ENCODE measurements at regions not wholly inside any gene's neighbourhood (a gene's known extent, or its start where the extent isn't known, plus 50 kb on each side); places are given as distances from the start of the nearest gene placed in this dataset.

- H3K36me3 ChIP-seq (ENCODE audit: control insufficient read depth in 2 of 3, insufficient read depth in 3 of 3, low read length in 3 of 3), result no peaks in the 10 kb centered on the region
- H3K27me3 ChIP-seq (ENCODE audit: control insufficient read depth, insufficient read depth, low read length), result no peaks in the 10 kb centered on the region
- H3K9me3 ChIP-seq (ENCODE audit: control insufficient read depth in 2 of 3, insufficient read depth in 1 of 3, low read length in 3 of 3), result no peaks in the 10 kb centered on the region
- no peak for TF ChIP-seq CTCF (IDR thresholded peaks at IDR 0.05; ENCODE audit: borderline replicate concordance, extremely low read depth, insufficient read depth)
- DNase-seq (no peak), FAIRE-seq (no peak)
- H3K4me3 ChIP-seq (ENCODE audit: low read length in 3 of 3), result no peak overlapping the region
- no peak overlapping the region for H3K9ac ChIP-seq (ENCODE audit: low read length in 3 of 3)
- H3K27ac ChIP-seq (ENCODE audit: low read depth in 2 of 2, low read length in 2 of 2), result no peak overlapping the region
- intact Hi-C loops (cut with DNase I), result no loop called here
- H3K4me1 ChIP-seq (ENCODE audit: control insufficient read depth in 2 of 3, insufficient read depth in 2 of 3, low read depth in 1 of 3, low read length in 3 of 3), result no peaks in the 10 kb centered on the region
Measured at GRCh38 chrY:16959071-16959470, 920.9 kb downstream of the CDY2B start.

DNA sequence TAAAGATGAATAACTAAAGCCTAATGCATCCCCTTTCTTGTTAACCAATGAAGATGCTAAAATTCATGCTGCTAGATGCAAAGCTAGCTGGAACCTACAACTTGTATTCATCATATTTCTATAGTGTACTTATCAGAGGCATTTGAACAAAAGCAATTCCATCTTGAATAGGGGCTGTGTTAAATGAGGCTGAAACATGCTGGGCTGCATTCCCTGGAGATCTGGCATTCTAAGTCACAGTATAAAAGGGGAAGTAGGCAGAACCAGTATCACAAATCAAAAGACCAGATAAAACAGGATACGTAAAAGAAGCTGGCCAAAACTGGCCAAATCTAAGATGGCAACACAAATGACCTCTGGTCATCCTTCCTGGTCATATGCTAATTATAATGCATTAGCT, 932.8 kb downstream of the CDY2B start:
- Histone ChIP-seq H3K9ac (ENCODE audit: low read length in 3 of 3) (no peak overlapping the region), H3K27me3 (ENCODE audit: control insufficient read depth, insufficient read depth, low read length) (no peaks in the 10 kb centered on the region), H3K27ac (ENCODE audit: low read depth in 2 of 2, low read length in 2 of 2) (no peak overlapping the region), H3K9me3 (ENCODE audit: control insufficient read depth in 2 of 3, insufficient read depth in 1 of 3, low read length in 3 of 3) (no peaks in the 10 kb centered on the region), H3K4me3 (ENCODE audit: low read length in 3 of 3) (no peak overlapping the region), H3K36me3 (ENCODE audit: control insufficient read depth in 2 of 3, insufficient read depth in 3 of 3, low read length in 3 of 3) (no peaks in the 10 kb centered on the region), H3K4me1 (ENCODE audit: control insufficient read depth in 2 of 3, insufficient read depth in 2 of 3, low read depth in 1 of 3, low read length in 3 of 3) (no peaks in the 10 kb centered on the region)
- FAIRE-seq, result no peak
- DNase-seq, result no peak
- intact Hi-C loops (cut with DNase I), result no loop called here
- TF ChIP-seq CTCF (IDR thresholded peaks at IDR 0.05; ENCODE audit: borderline replicate concordance, extremely low read depth, insufficient read depth), result no peak

Measured in kidney (tissue), 13 donors.